ENCODE measurements at regions not wholly inside any gene's neighbourhood (a gene's known extent, or its start where the extent isn't known, plus 50 kb on each side); places are given as distances from the start of the nearest gene placed in this dataset.

DNA sequence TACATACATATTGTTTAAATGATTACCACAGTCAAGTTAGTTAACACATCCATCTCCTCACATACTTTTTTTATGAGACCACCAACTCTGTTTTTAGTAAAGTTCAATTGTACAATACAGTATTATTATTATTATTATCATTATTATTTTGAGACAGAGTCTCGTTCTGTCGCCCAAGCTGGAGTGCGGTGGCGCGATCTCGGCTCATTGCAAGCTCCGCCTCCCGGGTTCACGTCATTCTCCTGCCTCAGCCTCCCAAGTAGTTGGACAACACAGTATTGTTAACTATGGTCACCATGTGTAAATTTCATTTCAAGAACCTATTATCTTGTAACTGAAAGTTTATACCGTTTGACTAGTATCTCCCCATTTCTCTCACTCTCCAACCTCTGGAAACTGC, 942.0 kb upstream of the FBXO33 start:
- TF ChIP-seq, protein P1, sequence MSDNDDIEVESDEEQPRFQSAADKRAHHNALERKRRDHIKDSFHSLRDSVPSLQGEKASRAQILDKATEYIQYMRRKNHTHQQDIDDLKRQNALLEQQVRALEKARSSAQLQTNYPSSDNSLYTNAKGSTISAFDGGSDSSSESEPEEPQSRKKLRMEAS (IDR thresholded peaks at IDR 0.05) = no peak
- TF ChIP-seq, protein P2, sequence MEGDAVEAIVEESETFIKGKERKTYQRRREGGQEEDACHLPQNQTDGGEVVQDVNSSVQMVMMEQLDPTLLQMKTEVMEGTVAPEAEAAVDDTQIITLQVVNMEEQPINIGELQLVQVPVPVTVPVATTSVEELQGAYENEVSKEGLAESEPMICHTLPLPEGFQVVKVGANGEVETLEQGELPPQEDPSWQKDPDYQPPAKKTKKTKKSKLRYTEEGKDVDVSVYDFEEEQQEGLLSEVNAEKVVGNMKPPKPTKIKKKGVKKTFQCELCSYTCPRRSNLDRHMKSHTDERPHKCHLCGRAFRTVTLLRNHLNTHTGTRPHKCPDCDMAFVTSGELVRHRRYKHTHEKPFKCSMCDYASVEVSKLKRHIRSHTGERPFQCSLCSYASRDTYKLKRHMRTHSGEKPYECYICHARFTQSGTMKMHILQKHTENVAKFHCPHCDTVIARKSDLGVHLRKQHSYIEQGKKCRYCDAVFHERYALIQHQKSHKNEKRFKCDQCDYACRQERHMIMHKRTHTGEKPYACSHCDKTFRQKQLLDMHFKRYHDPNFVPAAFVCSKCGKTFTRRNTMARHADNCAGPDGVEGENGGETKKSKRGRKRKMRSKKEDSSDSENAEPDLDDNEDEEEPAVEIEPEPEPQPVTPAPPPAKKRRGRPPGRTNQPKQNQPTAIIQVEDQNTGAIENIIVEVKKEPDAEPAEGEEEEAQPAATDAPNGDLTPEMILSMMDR (IDR thresholded peaks at IDR 0.05) = no peak
- TF ChIP-seq, protein P3, sequence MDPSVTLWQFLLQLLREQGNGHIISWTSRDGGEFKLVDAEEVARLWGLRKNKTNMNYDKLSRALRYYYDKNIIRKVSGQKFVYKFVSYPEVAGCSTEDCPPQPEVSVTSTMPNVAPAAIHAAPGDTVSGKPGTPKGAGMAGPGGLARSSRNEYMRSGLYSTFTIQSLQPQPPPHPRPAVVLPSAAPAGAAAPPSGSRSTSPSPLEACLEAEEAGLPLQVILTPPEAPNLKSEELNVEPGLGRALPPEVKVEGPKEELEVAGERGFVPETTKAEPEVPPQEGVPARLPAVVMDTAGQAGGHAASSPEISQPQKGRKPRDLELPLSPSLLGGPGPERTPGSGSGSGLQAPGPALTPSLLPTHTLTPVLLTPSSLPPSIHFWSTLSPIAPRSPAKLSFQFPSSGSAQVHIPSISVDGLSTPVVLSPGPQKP (IDR thresholded peaks at IDR 0.05; ENCODE audit: low read depth, low read length) = no peak
- TF ChIP-seq POLR2A (IDR thresholded peaks at IDR 0.05; ENCODE audit: low read length) (no peak), HOXA7 (CRISPR knock-in tag; IDR thresholded peaks at IDR 0.05) (no peak), CHD2 (IDR thresholded peaks at IDR 0.05; ENCODE audit: low read length, partially characterized antibody) (no peak), CEBPB (IDR thresholded peaks at IDR 0.05) (no peak), TP53 (CRISPR knock-in tag; IDR thresholded peaks at IDR 0.05) (no peak)

Measured in A549 (cell line).